GM10266 (cell line): ENCODE measurements at regions not wholly inside any gene's neighbourhood (a gene's known extent, or its start where the extent isn't known, plus 50 kb on each side); places are given as distances from the start of the nearest gene placed in this dataset.
A peak's percentile ranks its signal among the peaks of the same experiment; 100 is the strongest.

Source experiments
- DNase-seq: peaks from one replicate; pipeline ENCODE4 v3.0.0; 2012; ENCODE audit errors: extremely low spot score
- TF ChIP-seq, protein P1 (sequence below): IDR thresholded peaks from 2 replicates; pipeline ENCODE4 v1.5.1; 2012; ENCODE audit warnings: mild to moderate bottlenecking, low read depth; ENCODE audit not compliant: control insufficient read depth, insufficient read depth; ENCODE audit errors: missing control alignments

DNA sequence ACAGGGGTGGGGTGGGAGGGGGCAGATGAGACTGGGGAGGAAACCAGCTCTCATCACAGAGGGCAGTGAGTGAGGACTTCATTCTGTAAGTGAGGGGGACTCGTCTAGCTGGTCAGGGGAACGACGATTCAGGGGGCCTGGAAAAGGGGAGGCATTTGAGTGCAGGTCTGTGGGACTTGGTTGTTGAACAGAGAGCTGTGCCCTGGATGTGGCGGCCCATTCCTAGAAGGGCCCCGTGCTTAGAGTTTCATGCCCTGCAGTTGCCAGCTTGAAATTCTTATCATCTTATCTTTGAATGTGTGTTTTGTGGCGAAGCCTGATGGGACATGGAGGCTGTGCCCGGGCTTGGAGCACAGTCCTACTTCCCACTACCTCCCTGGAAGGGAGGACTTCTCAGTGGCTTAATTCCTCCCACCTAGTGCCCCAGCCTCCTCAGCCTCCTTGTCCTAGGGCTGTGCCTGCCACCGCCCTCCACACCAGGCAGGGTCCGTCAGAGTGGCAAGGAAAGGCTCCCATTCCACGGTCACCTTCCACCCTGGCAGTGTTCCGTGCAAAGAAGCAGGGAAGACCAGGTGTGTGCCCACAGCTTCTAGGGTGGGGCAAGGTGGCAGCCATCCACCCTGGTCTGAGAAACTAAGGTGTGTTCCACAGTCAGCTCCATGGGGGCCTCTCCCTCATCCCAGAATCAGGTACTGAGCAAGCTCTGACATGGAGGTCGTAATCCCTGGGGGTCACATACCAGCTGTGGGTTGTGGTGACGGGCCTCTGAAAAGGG lies 59.7 kb upstream of the LMO1 start:
- TF ChIP-seq, protein P1, sequence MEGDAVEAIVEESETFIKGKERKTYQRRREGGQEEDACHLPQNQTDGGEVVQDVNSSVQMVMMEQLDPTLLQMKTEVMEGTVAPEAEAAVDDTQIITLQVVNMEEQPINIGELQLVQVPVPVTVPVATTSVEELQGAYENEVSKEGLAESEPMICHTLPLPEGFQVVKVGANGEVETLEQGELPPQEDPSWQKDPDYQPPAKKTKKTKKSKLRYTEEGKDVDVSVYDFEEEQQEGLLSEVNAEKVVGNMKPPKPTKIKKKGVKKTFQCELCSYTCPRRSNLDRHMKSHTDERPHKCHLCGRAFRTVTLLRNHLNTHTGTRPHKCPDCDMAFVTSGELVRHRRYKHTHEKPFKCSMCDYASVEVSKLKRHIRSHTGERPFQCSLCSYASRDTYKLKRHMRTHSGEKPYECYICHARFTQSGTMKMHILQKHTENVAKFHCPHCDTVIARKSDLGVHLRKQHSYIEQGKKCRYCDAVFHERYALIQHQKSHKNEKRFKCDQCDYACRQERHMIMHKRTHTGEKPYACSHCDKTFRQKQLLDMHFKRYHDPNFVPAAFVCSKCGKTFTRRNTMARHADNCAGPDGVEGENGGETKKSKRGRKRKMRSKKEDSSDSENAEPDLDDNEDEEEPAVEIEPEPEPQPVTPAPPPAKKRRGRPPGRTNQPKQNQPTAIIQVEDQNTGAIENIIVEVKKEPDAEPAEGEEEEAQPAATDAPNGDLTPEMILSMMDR = no peak

DNA sequence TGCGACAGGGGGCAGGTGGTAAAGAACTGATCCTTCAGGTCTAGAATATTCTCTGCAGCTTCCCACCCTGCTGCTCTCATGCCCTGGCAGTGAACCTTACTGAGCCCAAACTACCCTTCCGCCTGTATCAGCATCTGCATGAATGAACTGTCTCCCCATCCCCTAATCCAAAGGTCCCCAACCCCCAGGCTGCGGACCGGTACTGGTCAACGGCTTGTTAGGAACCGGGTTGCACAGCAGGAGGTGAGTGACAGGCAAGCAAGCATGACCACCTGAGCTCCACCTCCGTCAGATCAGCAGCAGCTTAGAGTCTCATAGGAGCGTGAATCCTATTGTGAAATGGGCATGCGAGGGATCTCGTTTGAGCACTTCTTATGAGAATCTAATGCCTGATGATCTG lies 58.2 kb upstream of the LMO1 start:
- TF ChIP-seq, protein P1 = no peak
- no peak for DNase-seq

More for the DNA sequence above, 59.7 kb upstream of the LMO1 start:
- DNase-seq = no peak

DNA sequence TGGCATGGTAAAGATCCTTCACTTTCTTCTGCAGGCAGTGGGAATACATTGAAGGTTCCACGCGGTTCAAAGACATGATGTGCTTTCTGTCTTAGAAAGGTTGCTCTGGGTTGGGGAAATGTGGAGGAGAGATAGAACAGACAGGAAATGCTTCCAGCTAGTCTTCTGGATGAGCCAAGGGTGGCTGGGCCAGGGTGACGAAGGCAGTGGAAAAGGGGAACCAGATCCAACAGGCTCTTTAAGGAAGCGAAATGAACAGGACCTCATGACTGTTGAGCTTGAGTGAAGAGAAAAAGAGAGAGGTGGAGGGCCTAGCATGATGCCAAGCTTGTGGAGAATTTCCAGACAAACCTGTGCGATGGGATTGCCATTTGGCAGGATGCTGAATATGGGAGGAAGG lies 56.4 kb upstream of the LMO1 start:
- DNase-seq = no peak
- TF ChIP-seq, protein P1 = no peak

DNA sequence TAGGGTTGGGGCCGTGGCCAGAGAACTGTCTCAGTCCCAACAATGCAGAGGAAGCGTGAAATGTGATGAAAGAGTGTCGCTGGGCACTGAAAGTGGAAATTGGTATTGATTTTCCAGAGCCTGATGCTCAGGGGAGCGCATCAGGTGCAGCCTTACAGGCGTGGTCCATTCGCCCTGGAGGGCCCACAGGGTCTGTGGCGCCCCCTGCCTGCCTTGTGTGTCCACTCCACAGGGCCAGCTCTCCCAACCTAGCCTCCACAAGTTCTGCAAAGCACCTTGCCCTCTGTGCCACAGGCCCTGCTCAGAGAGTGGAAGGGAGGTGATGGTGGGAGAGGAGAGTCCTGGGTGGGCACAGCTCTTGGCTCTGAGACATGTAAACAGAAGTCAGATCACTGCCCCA lies 54.9 kb upstream of the LMO1 start:
- TF ChIP-seq, protein P1 = peak; percentile 37
- DNase-seq = no peak

DNA sequence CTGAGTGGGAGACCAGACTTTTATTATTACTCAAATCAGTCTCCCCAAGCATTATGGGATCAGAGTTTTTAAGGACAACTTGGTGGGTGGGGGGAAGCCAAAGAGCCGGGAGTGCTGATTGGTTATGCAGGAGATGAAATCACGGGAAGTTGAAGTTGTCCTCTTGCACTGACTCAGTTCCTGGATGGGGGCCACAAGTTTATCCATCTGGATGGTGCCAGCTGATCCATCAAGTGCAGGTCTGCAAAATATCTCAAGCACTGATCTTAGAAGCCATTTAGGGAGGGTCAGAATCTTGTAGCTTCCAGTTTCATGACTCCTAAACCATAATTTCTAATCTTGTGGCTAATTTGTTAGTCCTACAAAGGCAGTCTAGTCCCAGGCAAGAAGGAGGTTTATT lies 53.5 kb upstream of the LMO1 start:
- no peak for DNase-seq
- TF ChIP-seq, protein P1 = no peak

DNA sequence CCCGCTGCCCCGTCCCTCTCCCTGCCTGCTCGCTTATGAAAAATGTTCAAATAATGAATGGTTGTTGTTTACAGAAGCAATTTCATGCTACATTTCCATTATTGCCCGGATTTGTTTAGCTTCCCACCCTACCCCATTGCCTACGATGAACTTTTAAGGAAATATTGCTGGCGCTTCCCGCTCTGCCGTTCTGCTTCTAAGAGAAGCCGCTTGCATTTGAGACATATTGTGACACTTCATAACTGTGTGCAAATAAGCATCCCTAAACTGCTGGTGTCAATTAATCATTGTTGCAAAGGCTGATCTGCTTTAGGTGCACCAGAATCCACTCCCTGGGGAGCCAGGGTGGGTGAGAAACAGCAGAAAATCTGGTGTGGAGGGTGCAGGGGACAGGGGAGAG lies 52.3 kb upstream of the LMO1 start:
- DNase-seq = no peak
- TF ChIP-seq, protein P1 = no peak

DNA sequence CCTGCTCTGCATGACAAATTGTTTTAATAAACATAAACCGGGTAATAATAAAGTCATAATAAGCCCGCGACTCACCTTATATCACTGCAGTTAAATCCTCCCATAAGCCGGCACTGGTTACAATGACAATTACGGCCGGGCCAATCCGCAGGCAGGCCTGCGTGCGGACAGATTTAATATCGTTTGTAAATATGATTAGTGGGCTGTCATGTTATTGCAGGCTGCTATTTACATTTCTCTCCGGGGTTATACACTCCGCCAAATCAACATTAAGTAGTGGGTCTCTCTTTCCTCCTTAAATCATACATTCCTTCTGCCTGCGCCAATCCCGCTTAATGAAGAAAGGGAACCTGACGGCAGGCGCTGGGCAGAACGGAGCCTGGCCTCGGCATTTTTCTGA lies 51.8 kb upstream of the LMO1 start:
- TF ChIP-seq, protein P1 = no peak
- DNase-seq = no peak
